Stimulated activated CD8-positive, alpha-beta memory T cell treated with anti-CD3 and anti-CD28 coated beads, Interleukin-4, amount 100 ng/mL, for 1 hour (primary cell): ENCODE measurements at regions not wholly inside any gene's neighbourhood (a gene's known extent, or its start where the extent isn't known, plus 50 kb on each side); places are given as distances from the start of the nearest gene placed in this dataset.

Experiments used
- DNase-seq, 2 donors: peaks; one replicate each; pipeline ENCODE4 v3.0.0-alpha.2; 2020; ENCODE audit warnings: low read depth in 2 of 2, low spot score in 1 of 2

DNA sequence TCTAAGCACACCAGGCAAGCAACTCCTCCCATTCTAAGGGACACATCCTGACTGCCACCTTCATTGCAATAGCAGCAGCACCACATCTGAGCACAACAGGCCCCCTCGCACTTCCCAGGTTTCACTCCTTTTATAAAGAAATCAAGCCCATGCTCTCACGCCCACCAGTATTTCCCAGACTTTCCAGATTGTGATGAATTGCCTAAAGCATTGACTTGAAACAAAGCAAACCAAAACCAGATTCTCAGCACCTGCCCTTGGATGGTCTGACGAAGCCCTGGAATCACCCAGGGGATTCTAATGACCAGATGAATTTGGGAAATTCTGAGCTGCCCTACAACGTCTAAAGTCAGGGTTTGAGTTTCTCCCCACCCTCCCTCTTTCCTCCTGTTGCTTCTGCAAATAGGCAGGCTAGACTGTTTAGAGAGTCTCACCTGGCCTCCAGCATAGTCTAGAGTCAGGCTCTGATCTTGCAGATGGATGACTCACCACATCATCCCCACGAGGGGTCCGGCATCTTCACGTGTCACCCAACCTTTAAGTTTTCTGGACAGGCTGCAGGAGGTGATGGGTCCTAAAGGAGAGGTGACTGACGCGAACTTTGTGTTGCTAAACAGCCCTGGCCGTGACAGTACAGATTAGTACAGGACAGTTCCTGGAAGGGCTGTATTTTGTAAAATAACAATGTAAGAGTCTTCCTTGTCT, 198.0 kb downstream of the SKIDA1 start:
- no peak for DNase-seq

GRCh38 chr10:21326594-21327288, 198.7 kb downstream of the SKIDA1 start:
- no peak for DNase-seq

- no peak for DNase-seq
These were observed 206.8 kb downstream of the SKIDA1 start for GRCh38 chr10:21318540-21319167.

DNA sequence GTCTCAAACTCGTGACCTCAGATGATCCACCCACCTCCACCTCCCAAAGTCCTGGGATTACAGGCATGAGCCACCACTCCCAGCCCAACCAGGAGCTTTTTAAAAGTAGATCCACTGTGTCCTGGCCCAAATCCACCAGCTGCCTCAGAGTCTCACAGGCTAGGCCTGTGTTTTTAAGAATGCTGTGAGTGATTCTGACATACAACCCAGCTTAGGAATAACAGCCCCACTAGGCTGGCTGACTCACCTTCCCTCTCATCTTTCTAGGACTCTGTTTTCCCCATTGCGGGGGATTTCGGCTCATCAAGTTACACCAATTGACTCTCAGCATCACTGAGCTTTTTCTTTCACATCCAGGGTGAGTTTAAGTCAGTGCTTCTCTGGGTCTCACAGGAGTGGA, 207.6 kb downstream of the SKIDA1 start:
- DNase-seq: no peak

DNA sequence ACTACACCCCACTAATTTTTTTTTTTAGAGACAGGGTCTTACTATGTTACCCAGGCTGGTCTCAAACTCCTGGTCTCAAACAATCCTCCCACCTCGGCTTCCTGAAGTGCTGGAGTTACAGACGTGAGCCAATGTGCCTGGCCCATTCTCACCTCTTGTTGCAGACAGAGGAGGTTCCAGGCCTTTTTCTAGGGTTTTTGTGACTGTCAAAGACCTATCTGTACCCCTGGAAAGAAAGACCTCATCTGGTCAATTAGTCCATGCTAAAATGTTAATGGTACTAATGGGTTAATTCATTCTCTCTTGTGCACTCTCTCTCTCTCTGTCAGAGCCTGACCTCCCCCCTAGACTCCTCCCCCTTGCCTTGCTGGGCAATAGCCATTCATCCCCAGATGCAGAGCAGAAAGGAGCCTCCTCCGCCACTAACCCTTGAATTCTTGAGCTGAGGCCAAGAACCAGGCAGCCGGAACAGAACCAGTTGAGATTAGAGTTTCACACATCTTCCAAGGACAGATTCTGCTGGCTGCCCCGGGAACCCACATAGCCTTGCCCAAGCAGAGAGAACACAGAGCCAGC, 209.7 kb downstream of the SKIDA1 start:
- DNase-seq: no peak

GRCh38 chr10:21314906-21315644, 210.4 kb downstream of the SKIDA1 start:
- DNase-seq: no peak

- DNase-seq: no peak
These were observed 211.3 kb downstream of the SKIDA1 start for GRCh38 chr10:21314111-21314626.

DNA sequence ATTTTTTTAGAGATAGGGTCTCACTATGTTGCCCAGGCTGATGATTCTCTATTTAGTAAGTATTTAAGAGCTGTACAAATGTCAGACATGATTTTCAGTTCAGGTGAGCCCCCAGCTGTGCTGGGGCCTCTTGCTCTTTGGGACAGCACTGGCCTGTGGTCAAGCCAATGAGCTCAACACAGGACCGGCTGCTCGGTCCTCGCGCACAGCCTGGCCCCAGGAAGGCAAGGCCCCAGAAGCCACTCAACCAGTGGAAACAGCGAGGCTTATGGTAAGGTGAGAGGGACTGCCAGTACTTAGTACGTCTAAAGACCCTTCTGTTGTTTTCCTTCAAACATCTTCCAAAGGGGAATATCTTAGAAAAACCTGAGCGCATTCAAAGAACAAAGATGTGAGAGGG, 211.8 kb downstream of the SKIDA1 start:
- no peak for DNase-seq

DNA sequence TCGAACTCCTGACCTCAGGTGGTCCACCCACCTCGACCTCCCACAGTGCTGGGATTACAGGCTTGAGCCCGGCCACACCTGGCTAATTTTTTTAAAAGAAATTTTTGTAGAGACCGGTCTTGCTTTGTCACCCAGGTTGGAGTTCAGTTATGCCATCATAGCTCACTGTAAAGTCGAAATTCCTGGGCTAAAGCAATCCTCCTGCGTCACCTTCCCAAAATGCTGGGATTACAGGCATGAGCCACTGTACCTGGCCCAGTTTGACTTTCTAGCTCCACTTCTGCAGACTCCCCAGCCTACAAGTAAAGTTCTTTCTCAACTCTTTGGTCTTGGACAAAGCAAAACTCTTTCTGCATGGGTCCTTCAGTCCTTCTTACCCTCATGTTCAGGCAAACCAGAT, 214.1 kb downstream of the SKIDA1 start:
- no peak for DNase-seq

- no peak for DNase-seq
These were observed 216.1 kb downstream of the SKIDA1 start for GRCh38 chr10:21309427-21309826.

GRCh38 chr10:21308946-21309345, 216.5 kb downstream of the SKIDA1 start:
- DNase-seq: no peak

DNA sequence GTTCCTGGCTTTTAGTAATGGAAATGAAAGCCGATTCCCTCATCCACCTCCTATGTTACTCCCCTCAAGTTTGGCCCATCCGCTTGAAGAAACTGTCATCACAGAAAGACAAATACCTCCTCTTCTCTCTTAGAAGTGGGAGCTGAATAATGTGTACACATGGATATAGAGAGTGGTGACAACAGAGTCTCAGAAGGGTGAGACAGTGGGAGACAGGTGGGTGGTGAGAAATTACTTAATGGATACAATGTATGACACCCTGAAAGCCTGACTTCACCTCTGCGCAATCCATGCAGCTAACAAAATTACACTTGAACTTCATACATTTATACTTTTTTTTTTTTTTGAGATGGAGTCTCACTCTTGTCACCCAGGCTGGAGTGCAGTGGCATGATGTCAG, 217.5 kb downstream of the SKIDA1 start:
- no peak for DNase-seq

GRCh38 chr10:21304608-21305007, 220.9 kb downstream of the SKIDA1 start:
- no peak for DNase-seq

DNA sequence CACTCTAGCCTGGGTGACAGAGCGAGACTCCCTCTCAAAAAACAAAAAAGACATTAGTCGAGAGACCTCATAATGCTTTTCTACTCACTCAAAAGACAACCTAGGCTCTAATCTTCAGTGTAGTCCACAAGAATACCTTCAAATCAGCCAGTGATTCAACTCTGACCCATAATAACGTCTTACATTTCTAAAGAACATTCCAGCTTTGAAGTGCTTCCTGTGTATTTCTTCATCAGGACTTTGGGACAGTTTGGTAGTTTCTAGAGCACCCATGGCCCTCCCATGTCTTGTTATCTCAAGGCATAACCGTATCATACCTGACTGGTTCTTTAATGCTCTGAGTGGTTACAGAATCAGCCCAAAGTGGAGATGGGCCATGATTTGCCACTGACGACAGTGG, 221.3 kb downstream of the SKIDA1 start:
- DNase-seq: no peak

DNA sequence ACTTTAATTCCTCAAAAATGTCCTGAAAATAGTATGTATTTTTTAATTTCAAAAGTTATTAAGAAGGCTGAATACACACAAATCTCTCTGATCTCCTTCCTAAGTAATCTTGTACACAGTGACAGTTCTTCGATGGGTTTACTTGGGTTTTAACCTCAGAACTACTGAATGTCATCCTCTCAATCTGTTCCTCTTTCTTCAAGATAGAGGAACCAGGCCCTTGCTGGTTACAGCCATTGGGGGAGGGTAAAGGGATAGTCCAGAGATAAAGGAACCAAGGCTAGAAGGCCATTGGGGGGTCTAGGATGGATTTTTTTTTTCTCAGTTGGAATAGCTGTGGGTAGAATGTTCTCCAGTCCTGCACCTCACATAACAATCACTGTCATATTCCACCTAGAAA, 224.9 kb downstream of the SKIDA1 start:
- DNase-seq: no peak

DNA sequence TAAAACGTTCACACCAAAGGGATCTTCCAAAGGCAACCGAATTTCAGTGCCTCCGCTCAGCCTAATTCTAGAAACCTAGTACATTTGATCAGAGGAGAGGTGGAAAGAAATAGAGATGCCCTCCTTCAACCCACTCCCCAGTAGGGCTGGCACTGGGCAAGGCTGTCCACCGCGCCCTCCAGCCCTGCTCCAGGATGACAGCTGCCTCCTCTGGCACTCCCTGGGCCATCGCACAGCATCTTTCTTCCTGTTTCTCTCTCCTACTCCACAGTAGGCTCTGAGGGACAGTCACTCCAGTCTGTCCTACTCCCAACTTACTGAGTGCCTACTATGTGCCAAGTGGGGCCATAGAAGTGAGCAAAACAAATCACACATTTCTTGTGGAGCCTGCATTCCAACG, 226.2 kb downstream of the SKIDA1 start:
- no peak for DNase-seq

GRCh38 chr10:21298701-21299100, 226.8 kb downstream of the SKIDA1 start:
- DNase-seq: no peak

DNA sequence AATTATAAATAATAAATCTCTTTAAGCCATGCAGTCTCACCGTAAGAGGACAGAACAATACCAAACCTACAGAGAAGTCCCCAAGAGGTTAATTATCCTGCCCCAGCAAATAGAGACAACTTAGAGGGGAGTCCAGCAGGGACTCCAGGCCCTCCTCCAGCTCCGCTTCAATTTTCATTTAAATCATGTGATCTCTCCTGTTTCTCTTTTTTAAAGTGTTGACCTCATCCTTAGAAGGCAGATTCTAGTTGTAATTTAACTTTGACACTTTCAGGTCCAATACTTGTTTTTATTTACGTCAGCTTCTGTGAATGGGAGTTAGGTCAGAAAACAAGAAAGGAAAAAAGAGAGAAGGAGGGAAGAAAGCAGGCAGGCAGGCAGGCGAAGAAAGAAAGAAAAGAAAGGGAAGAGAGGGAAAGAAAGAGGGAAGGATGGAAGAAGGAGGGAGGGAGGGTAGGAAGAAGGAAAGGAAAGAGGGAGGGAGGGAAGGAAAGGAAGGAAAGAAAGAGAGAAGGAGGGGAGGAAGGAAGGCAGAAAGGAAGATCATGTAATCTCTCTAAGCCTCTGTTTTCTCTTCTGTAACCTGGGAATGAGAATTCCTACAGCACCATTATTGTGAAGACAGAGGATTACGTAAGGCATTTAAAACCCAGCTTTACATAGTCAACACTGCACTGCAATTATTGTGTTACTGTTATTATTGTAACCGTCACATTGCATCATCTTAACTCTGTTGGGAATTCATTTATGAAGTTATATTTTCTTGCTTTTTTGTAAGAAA, 227.7 kb downstream of the SKIDA1 start:
- no peak for DNase-seq

GRCh38 chr10:21296575-21297355, 228.7 kb downstream of the SKIDA1 start:
- DNase-seq: no peak
